Brain microvascular endothelial cell (primary cell): ENCODE measurements at regions not wholly inside any gene's neighbourhood (a gene's known extent, or its start where the extent isn't known, plus 50 kb on each side); places are given as distances from the start of the nearest gene placed in this dataset.

Experiments
- DNase-seq: peaks from one replicate; pipeline ENCODE4 v3.0.0-alpha.2; 2020
- H3K27ac ChIP-seq: fragments of 250-450 bp; sonication (Bioruptor Pico); 2 replicates; pipeline ENCODE4 v1.5.1; 2020; ENCODE audit warnings: mild to moderate bottlenecking, moderate library complexity
- H3K27me3 ChIP-seq: fragments of 250-450 bp; sonication (Bioruptor Pico); replicated peaks from 2 replicates; pipeline ENCODE4 v1.5.1; 2020; ENCODE audit warnings: mild to moderate bottlenecking
- H3K36me3 ChIP-seq: fragments of 250-450 bp; sonication (Bioruptor Pico); replicated peaks from 2 replicates; pipeline ENCODE4 v1.5.1; 2020; ENCODE audit warnings: mild to moderate bottlenecking
- H3K4me3 ChIP-seq: 2 replicates; pipeline ENCODE4 v1.5.1; 2011; ENCODE audit warnings: low read depth, mild to moderate bottlenecking, control low read depth, low read length, moderate library complexity
- in situ Hi-C: cut with HindIII; loops from 2 replicates; pipeline ENCODE4 v1.10.0; 2017; ENCODE audit warnings: low sequenced_read_pairs, low pct_ligation_motif_present
- TF ChIP-seq, protein P1 (sequence below): IDR thresholded peaks from 2 replicates; pipeline ENCODE4 v1.5.1; 2011; ENCODE audit warnings: low read depth, mild to moderate bottlenecking, moderate library complexity, low read length, control low read depth, inconsistent platforms; ENCODE audit errors: missing control alignments

DNA sequence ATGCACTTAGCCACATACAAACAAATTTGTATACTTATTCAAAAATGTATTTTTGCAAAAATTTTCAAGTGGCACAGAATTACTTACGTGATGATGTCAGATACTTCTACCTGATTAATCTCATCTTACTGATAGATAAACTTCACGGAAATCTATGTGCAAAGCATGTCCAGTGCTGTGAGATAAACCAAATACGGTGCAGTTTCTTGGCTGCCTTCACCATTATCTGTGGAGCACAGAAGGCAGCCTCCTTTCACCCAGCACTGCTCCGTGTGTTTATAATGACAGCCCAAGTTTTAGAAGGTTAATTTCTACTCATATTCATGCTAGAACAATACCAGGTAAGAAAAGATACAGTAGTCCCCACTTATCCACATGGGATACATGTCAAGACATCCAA lies 59.0 kb upstream of the PDE10A start:
- no peak for DNase-seq
- Histone ChIP-seq H3K36me3 (no peaks in the 10 kb centered on the region), H3K27ac (no peak overlapping the region), H3K4me3 (no peak overlapping the region), H3K27me3 (no peaks in the 10 kb centered on the region)
- in situ Hi-C loops: no loop called here
- TF ChIP-seq, protein P1, sequence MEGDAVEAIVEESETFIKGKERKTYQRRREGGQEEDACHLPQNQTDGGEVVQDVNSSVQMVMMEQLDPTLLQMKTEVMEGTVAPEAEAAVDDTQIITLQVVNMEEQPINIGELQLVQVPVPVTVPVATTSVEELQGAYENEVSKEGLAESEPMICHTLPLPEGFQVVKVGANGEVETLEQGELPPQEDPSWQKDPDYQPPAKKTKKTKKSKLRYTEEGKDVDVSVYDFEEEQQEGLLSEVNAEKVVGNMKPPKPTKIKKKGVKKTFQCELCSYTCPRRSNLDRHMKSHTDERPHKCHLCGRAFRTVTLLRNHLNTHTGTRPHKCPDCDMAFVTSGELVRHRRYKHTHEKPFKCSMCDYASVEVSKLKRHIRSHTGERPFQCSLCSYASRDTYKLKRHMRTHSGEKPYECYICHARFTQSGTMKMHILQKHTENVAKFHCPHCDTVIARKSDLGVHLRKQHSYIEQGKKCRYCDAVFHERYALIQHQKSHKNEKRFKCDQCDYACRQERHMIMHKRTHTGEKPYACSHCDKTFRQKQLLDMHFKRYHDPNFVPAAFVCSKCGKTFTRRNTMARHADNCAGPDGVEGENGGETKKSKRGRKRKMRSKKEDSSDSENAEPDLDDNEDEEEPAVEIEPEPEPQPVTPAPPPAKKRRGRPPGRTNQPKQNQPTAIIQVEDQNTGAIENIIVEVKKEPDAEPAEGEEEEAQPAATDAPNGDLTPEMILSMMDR: no peak

DNA sequence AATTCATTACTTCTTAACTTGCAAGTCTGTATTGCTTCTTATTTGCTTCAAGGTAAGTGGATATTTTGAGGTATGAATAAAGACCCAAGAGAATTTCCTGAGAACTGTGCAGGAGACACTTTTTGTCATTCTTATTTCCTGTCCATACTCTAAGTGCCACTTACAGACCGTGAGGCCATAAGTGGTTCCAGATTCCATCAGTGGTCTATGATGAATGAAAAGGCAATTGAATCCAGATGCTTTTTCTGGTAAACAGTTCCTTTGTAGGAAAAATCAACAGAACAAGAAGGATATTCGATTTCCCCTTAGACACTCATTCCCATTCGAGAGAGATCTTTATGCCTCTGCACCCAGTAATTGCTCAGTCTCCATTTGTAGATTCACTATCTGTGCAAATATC lies 58.3 kb upstream of the PDE10A start:
- DNase-seq: no peak
- TF ChIP-seq, protein P1: no peak
- no peak overlapping the region for H3K27ac ChIP-seq

DNA sequence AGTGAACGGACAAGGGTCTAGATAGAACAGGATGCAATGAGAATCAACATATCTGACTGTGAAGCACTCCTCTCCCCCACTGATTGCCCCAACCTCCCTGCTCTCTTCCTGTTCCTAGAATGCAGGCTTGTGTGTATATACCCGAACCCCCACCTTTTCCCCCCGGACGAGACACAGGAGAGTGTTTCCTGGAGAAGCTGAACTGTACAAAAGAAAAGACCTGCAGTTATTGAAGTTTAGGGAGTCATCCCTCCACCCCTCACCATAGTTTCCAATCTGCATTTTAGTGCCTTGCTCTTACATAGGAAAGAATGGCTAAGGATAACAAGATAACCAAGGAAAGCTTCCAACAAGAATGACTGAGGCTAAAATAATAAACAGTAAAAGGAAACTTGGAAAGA lies 55.5 kb upstream of the PDE10A start:
- DNase-seq: peak; percentile 37
- in situ Hi-C loops: no loop called here
- H3K27me3 ChIP-seq: no peaks in the 10 kb centered on the region
- TF ChIP-seq, protein P1: no peak
- peak overlapping the region; percentile 68 for H3K27ac ChIP-seq
- H3K36me3 ChIP-seq: no peaks in the 10 kb centered on the region
- no peak overlapping the region for H3K4me3 ChIP-seq

More for the DNA sequence above, 58.3 kb upstream of the PDE10A start:
- Histone ChIP-seq H3K4me3 (no peak overlapping the region), H3K27me3 (no peaks in the 10 kb centered on the region), H3K36me3 (no peaks in the 10 kb centered on the region)
- in situ Hi-C loops: no loop called here

DNA sequence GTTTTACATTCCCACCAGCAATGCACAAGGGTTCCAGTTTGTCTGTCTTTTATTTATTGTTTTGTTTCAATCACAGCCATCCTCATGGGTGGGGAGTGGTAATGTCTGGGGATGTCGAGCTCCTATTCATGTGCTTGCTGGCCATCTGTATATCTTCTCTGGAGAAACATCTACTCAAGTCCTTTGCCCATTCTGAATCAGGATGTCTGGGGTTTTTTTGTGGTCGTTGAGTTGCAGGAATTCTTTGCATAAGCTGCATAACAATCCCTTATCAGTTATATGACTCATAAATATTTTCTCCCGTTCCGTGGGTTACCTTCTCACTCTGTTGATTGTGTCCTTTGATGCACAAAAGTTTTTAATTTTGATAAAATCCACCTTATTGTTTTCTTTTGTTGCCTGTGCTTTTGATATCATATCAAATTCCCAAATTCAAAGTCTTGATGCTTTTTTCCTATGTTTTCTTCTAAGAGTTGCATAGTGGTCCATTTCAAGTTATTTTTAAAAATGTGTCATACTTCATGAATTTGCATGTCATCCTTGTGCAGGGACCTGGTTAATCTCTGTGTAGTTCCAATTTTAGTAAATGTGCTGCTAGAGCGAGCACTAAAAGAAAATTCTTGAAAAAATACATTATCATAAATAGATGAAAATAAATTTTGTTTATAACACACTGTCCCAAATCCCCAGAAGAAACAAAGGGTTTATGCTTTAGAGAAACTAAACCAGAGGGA lies 54.9 kb upstream of the PDE10A start:
- Histone ChIP-seq H3K27me3 (no peaks in the 10 kb centered on the region), H3K4me3 (no peak overlapping the region), H3K36me3 (no peaks in the 10 kb centered on the region), H3K27ac (peak overlapping the region; percentile 68)
- in situ Hi-C loops: no loop called here
- peak; percentile 92 for DNase-seq
- TF ChIP-seq, protein P1: no peak

DNA sequence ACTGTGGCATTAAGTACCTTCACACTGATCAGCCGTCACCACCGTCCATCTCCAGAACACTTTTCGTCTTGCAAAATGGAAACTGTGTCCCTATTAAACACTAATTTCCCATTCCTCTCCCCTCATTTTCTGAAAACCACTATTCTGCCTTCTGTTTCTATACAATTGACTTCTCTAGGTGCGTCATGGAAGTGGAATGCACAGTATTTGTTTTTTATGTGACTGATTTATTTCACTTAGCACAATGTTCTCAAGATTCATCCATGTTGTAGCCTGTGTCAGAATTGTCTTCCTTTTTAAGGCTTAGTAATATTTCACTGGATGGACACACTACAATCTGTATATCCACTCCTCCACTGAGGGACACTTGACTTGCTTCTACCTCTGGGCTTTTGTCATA lies 53.8 kb upstream of the PDE10A start:
- in situ Hi-C loops: no loop called here
- peak overlapping the region; percentile 68 for H3K27ac ChIP-seq
- no peaks in the 10 kb centered on the region for H3K27me3 ChIP-seq
- TF ChIP-seq, protein P1: no peak
- no peak overlapping the region for H3K4me3 ChIP-seq
- no peaks in the 10 kb centered on the region for H3K36me3 ChIP-seq
- peak; percentile 40 for DNase-seq

DNA sequence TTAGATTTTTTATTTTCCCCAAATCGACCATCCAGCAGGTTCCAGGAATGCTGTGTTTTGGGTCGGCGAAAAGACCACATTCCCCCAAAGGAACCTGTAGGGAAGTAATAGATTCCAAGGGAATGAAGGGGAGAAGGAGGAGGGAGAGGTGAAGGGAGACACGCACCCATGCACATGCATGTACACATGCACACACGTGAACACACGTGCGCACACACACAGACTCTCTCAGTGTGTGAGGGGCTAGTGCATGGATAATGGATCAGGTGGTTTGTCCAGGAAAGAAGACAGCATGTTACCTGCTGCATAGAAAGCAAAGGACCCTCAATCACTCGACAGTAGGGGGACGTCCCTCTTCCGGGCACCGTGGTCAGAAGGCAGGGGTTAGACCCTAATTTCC lies 52.4 kb upstream of the PDE10A start:
- TF ChIP-seq, protein P1: no peak
- Histone ChIP-seq H3K36me3 (no peaks in the 10 kb centered on the region), H3K4me3 (no peak overlapping the region), H3K27ac (no peak overlapping the region), H3K27me3 (no peaks in the 10 kb centered on the region)
- DNase-seq: no peak
- in situ Hi-C loops: no loop called here
